BJ (cell line): ENCODE measurements at regions not wholly inside any gene's neighbourhood (a gene's known extent, or its start where the extent isn't known, plus 50 kb on each side); places are given as distances from the start of the nearest gene placed in this dataset.

Experiments
- CTCF ChIA-PET: fragments of 350-600 bp; formaldehyde crosslinking; extraction: SDS; loops from one replicate; lab custom pipeline; 2021; ENCODE audit warnings: antibody characterized with exemption, inconsistent platforms; lab: Yijun Ruan, JAX
- POLR2A ChIA-PET: fragments of 300-600 bp; sonication (Branson Sonifier 250); formaldehyde crosslinking; extraction: SDS; loops from one replicate; lab custom pipeline; 2021; ENCODE audit warnings: antibody characterized with exemption; lab: Charles Lee
- DNase-seq: peaks from one replicate; pipeline ENCODE4 v3.0.0-alpha.2; 2011; ENCODE audit warnings: low read depth
- H3K27me3 ChIP-seq: 2 replicates; pipeline ENCODE4 v1.6.0; 2011; ENCODE audit warnings: low read length; ENCODE audit not compliant: control insufficient read depth, insufficient read depth
- H3K36me3 ChIP-seq: 2 replicates; pipeline ENCODE4 v1.5.1; 2011; ENCODE audit warnings: low read length; ENCODE audit not compliant: control insufficient read depth, insufficient read depth
- H3K4me3 ChIP-seq: 2 replicates; pipeline ENCODE4 v1.5.1; 2011; ENCODE audit warnings: low read depth, mild to moderate bottlenecking, control low read depth, low read length
- CTCF ChIP-seq: IDR thresholded peaks from 2 replicates; pipeline ENCODE4 v1.5.1; 2011; ENCODE audit warnings: low read depth, mild to moderate bottlenecking, control low read depth, inconsistent platforms, low read length, moderate library complexity; ENCODE audit not compliant: insufficient read depth

GRCh38 chr4:62344474-62344873 is 1144.3 kb downstream of the ADGRL3 start:
- CTCF ChIA-PET: no interaction called here
- Histone ChIP-seq H3K4me3 (no peak overlapping the region), H3K36me3 (no peaks in the 10 kb centered on the region), H3K27me3 (no peaks in the 10 kb centered on the region)
- POLR2A ChIA-PET: no interaction called here
- no peak for TF ChIP-seq CTCF
- no peak for DNase-seq

- ChIA-PET POLR2A (no interaction called here), CTCF (no interaction called here)
- no peak overlapping the region for H3K4me3 ChIP-seq
- H3K27me3 ChIP-seq: no peaks in the 10 kb centered on the region
- DNase-seq: no peak
- no peak for TF ChIP-seq CTCF
- no peaks in the 10 kb centered on the region for H3K36me3 ChIP-seq
Observed at GRCh38 chr4:62342346-62342745, 1142.2 kb downstream of the ADGRL3 start.

- ChIA-PET CTCF (no interaction called here), POLR2A (no interaction called here)
- no peak for DNase-seq
- no peaks in the 10 kb centered on the region for H3K27me3 ChIP-seq
- H3K36me3 ChIP-seq: no peaks in the 10 kb centered on the region
- no peak for TF ChIP-seq CTCF
- no peak overlapping the region for H3K4me3 ChIP-seq
Observed at GRCh38 chr4:62328526-62328925, 1128.4 kb downstream of the ADGRL3 start.

- no peaks in the 10 kb centered on the region for H3K27me3 ChIP-seq
- ChIA-PET POLR2A (no interaction called here), CTCF (no interaction called here)
- no peak overlapping the region for H3K4me3 ChIP-seq
- H3K36me3 ChIP-seq: no peaks in the 10 kb centered on the region
- no peak for DNase-seq
- no peak for TF ChIP-seq CTCF
Observed at GRCh38 chr4:62327612-62328297, 1127.6 kb downstream of the ADGRL3 start.

- CTCF ChIA-PET: no interaction called here
- no peak for DNase-seq
- no peaks in the 10 kb centered on the region for H3K36me3 ChIP-seq
- POLR2A ChIA-PET: no interaction called here
- no peaks in the 10 kb centered on the region for H3K27me3 ChIP-seq
- H3K4me3 ChIP-seq: no peak overlapping the region
- no peak for TF ChIP-seq CTCF
Observed at GRCh38 chr4:62324215-62324614, 1124.1 kb downstream of the ADGRL3 start.
